ENCODE measurements at regions not wholly inside any gene's neighbourhood (a gene's known extent, or its start where the extent isn't known, plus 50 kb on each side); places are given as distances from the start of the nearest gene placed in this dataset.

DNA sequence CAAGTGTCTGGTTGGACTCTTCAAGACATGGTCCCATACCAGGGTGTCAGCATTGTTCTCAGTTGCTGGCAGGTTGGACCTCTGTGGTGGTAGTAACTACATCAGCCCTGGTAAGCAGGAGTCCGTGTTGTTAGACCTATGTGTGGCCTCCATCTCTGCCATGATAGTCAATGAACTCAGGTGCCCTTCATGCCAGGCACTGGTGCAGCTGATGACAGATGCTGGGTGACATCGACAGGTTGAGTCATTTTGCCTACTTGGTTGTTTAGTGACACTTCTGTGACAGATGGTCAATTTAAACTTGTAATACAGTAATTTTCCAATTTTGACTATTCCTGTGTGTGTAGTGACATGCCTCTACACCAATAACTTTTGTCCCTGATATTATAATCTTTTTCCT is 189.7 kb downstream of the SP3 start:
- TF ChIP-seq, protein P1, sequence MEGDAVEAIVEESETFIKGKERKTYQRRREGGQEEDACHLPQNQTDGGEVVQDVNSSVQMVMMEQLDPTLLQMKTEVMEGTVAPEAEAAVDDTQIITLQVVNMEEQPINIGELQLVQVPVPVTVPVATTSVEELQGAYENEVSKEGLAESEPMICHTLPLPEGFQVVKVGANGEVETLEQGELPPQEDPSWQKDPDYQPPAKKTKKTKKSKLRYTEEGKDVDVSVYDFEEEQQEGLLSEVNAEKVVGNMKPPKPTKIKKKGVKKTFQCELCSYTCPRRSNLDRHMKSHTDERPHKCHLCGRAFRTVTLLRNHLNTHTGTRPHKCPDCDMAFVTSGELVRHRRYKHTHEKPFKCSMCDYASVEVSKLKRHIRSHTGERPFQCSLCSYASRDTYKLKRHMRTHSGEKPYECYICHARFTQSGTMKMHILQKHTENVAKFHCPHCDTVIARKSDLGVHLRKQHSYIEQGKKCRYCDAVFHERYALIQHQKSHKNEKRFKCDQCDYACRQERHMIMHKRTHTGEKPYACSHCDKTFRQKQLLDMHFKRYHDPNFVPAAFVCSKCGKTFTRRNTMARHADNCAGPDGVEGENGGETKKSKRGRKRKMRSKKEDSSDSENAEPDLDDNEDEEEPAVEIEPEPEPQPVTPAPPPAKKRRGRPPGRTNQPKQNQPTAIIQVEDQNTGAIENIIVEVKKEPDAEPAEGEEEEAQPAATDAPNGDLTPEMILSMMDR (conservative IDR thresholded peaks at IDR 0.05; ENCODE audit: low read length) = no peak
- no peak for TF ChIP-seq EZH2phosphoT487 (IDR thresholded peaks at IDR 0.05; ENCODE audit: borderline replicate concordance)
